NCI-H146 (cell line): ENCODE measurements at regions not wholly inside any gene's neighbourhood (a gene's known extent, or its start where the extent isn't known, plus 50 kb on each side); places are given as distances from the start of the nearest gene placed in this dataset.
"Not testable (repeated sequence)": the region's sequence is repeated elsewhere in the genome, so short reads cannot be mapped to it uniquely, and the experiment has no call there.

ENCODE experiments used
- DNase-seq: peaks from one replicate; lab custom pipeline; 2025; lab: John Stamatoyannopoulos, UW

- DNase-seq = no peak
Measured at GRCh38 chr19:13712767-13713201, 51.5 kb upstream of the MRI1 start.

GRCh38 chr19:13707915-13708314 is 56.4 kb upstream of the MRI1 start:
- DNase-seq = no peak

GRCh38 chr19:13705928-13706447 is 58.3 kb upstream of the MRI1 start:
- no peak for DNase-seq

- DNase-seq = no peak
Measured at GRCh38 chr19:13705201-13705600, 59.1 kb upstream of the MRI1 start.

- DNase-seq = no peak
Measured at GRCh38 chr19:13701624-13702023, 62.7 kb upstream of the MRI1 start.

- peak; percentile 13 for DNase-seq
Measured at GRCh38 chr19:13700621-13701020, 63.7 kb upstream of the MRI1 start.

- no peak for DNase-seq
Measured at GRCh38 chr19:13699786-13700185, 64.5 kb upstream of the MRI1 start.

GRCh38 chr19:13696839-13697238 is 67.5 kb upstream of the MRI1 start:
- no peak for DNase-seq

GRCh38 chr19:13693889-13694288 is 70.4 kb upstream of the MRI1 start:
- DNase-seq = peak; percentile 87

GRCh38 chr19:13691569-13692435 is 72.5 kb upstream of the MRI1 start:
- no peak for DNase-seq

GRCh38 chr19:13689085-13689484 is 75.2 kb upstream of the MRI1 start:
- DNase-seq = peak; percentile 25

GRCh38 chr19:13684021-13684420 is 80.3 kb upstream of the MRI1 start:
- DNase-seq = no peak

- DNase-seq = no peak
Measured at GRCh38 chr19:13681509-13681908, 82.8 kb upstream of the MRI1 start.

- DNase-seq = not testable (repeated sequence)
Measured at GRCh38 chr19:13680708-13681360, 83.5 kb upstream of the MRI1 start.

- not testable (repeated sequence) for DNase-seq
Measured at GRCh38 chr19:13676967-13677366, 87.4 kb upstream of the MRI1 start.

GRCh38 chr19:13672480-13673175 is 91.7 kb upstream of the MRI1 start:
- peak; percentile 22 for DNase-seq

- DNase-seq = no peak
Measured at GRCh38 chr19:13670846-13671245, 93.5 kb upstream of the MRI1 start.

GRCh38 chr19:13669780-13670355 is 94.5 kb upstream of the MRI1 start:
- DNase-seq = no peak

- DNase-seq = no peak
Measured at GRCh38 chr19:13668964-13669363, 95.4 kb upstream of the MRI1 start.

GRCh38 chr19:13666165-13666564 is 98.2 kb upstream of the MRI1 start:
- no peak for DNase-seq

GRCh38 chr19:13665125-13665905 is 99.0 kb upstream of the MRI1 start:
- no peak for DNase-seq
